K562 (cell line): ENCODE measurements at regions not wholly inside any gene's neighbourhood (a gene's known extent, or its start where the extent isn't known, plus 50 kb on each side); places are given as distances from the start of the nearest gene placed in this dataset.

ENCODE experiments used
- ATAC-seq: fragments of 200-7000 bp; cut with Tn5 transposase; 3 replicates; pipeline ENCODE4 v1.9.1; 2020; ENCODE audit warnings: moderate library complexity
- BruUV-seq: library from RNA; stranded (reverse); fragments of 400-500 nt; replicated peaks from 2 replicates; lab custom pipeline; 2021; lab: Mats Ljungman, UMichigan
- CTCF ChIA-PET: fragments of 300-600 bp; formaldehyde crosslinking; extraction: SDS; loops from one replicate; lab custom pipeline; 2021; ENCODE audit warnings: low intra/inter-chr PET ratio; lab: Yijun Ruan, JAX
- POLR2A ChIA-PET: fragments of 300-600, 350-650 bp; sonication (Branson Sonifier 250); formaldehyde crosslinking; extraction: SDS; loops from one replicate; lab custom pipeline; 2021; ENCODE audit warnings: antibody characterized with exemption, inconsistent platforms; lab: Yijun Ruan, JAX
- DNase-seq, 4 experiments: peaks; one replicate each; pipeline versions ENCODE4 v3.0.0 to v3.0.0-alpha.2; 2011 to 2018; ENCODE audit warnings: low spot score in 3 of 4, mixed read lengths in 3 of 4; ENCODE audit errors: extremely low read depth in 1 of 4
- FAIRE-seq: peaks from 2 replicates; lab custom pipeline; 2011; peaks lifted over from hg19 to GRCh38; lab: Jason Lieb, UNC
- H2AFZ ChIP-seq: 2 replicates; pipeline ENCODE4 v1.6.0; 2011; ENCODE audit warnings: low read depth, low read length, control low read depth, inconsistent platforms
- H3K27ac ChIP-seq: fragments of 200-600 bp; 3 replicates; pipeline ENCODE4 v1.8.0; 2011; ENCODE audit warnings: low read depth, mild to moderate bottlenecking, control low read depth, inconsistent platforms, low read length, moderate library complexity, mixed read lengths; ENCODE audit errors: extremely low read depth
- H3K27me3 ChIP-seq, 2 experiments: fragments of 300-600 bp in 1 of 2; 2 replicates in 1 of 2; 3 replicates in 1 of 2; pipeline versions ENCODE4 v1.6.0 to v1.8.0; 2011; ENCODE audit warnings: inconsistent platforms in 2 of 2, low read length in 2 of 2, mild to moderate bottlenecking in 1 of 2, mixed read lengths in 1 of 2, moderate library complexity in 1 of 2; ENCODE audit not compliant: control insufficient read depth in 2 of 2, insufficient read depth in 2 of 2
- H3K36me3 ChIP-seq: fragments of 300-600 bp; 3 replicates; pipeline ENCODE4 v1.8.0; 2011; ENCODE audit warnings: mild to moderate bottlenecking, low read length, inconsistent platforms; ENCODE audit not compliant: control insufficient read depth, insufficient read depth
- H3K4me1 ChIP-seq, 2 experiments: fragments of 200-600 bp in 1 of 2; replicated peaks in 1 of 2; 2 replicates in 1 of 2; 3 replicates in 1 of 2; pipeline versions ENCODE4 v1.5.1 to v1.8.0; 2011; ENCODE audit warnings: inconsistent platforms in 2 of 2, low read length in 2 of 2, mild to moderate bottlenecking in 1 of 2, mixed read lengths in 1 of 2, moderate library complexity in 1 of 2; ENCODE audit not compliant: control insufficient read depth in 2 of 2, insufficient read depth in 2 of 2
- H3K4me2 ChIP-seq: 2 replicates; pipeline ENCODE4 v1.6.1; 2011; ENCODE audit warnings: low read length, control low read depth, inconsistent platforms, mixed read lengths; ENCODE audit not compliant: insufficient read depth
- H3K4me3 ChIP-seq: fragments of 200-600 bp; sonication (generic), shearing (Covaris generic); 2 replicates; pipeline ENCODE4 v1.5.1; 2016; ENCODE audit warnings: control low read depth, inconsistent platforms
- H3K79me2 ChIP-seq: fragments of 200-600 bp; 3 replicates; pipeline ENCODE4 v1.8.0; 2011; ENCODE audit warnings: low read length, inconsistent platforms; ENCODE audit not compliant: control insufficient read depth, insufficient read depth
- H3K9ac ChIP-seq, 2 experiments: 2 replicates each; pipeline versions ENCODE4 v1.6.0 to v1.6.1; 2011; ENCODE audit warnings: low read depth in 2 of 2, low read length in 2 of 2, control low read depth in 1 of 2, inconsistent platforms in 1 of 2, mild to moderate bottlenecking in 1 of 2, mixed read lengths in 1 of 2; ENCODE audit not compliant: insufficient read depth in 1 of 2
- H3K9me1 ChIP-seq: one replicate; pipeline ENCODE4 v1.6.0; 2011; ENCODE audit warnings: inconsistent platforms, mild to moderate bottlenecking, low read length, moderate library complexity; ENCODE audit not compliant: control insufficient read depth, insufficient read depth
- H3K9me3 ChIP-seq: replicated peaks from 2 replicates; pipeline ENCODE4 v1.5.1; 2011; ENCODE audit warnings: low read depth, low read length, inconsistent platforms; ENCODE audit not compliant: control insufficient read depth, insufficient read depth
- H4K20me1 ChIP-seq: replicated peaks from 2 replicates; pipeline ENCODE4 v1.6.1; 2011; ENCODE audit warnings: low read length, inconsistent platforms, mixed read lengths; ENCODE audit not compliant: control insufficient read depth, insufficient read depth
- CBX1 ChIP-seq: sonication (generic); IDR thresholded peaks from 2 replicates; pipeline ENCODE4 v1.6.1; 2016; ENCODE audit warnings: antibody characterized with exemption, low read depth, mild to moderate bottlenecking
- CBX5 ChIP-seq: IDR thresholded peaks from 2 replicates; pipeline ENCODE4 v1.6.1; 2014; ENCODE audit warnings: low read depth, borderline replicate concordance
- CC2D1A ChIP-seq: fragments of 450-650 bp; IDR thresholded peaks from 2 replicates; pipeline ENCODE4 v1.6.1; 2017; ENCODE audit warnings: mild to moderate bottlenecking
- NCOA1 ChIP-seq: fragments of 450-650 bp; IDR thresholded peaks from 2 replicates; pipeline ENCODE4 v1.6.1; 2016; ENCODE audit warnings: low read depth
- POU5F1 ChIP-seq: fragments of 150-350 bp; IDR thresholded peaks from 2 replicates; pipeline ENCODE4 v1.6.1; 2014; ENCODE audit warnings: borderline replicate concordance, low read length, low read depth, mild to moderate bottlenecking; ENCODE audit not compliant: partially characterized antibody
- RBM22 ChIP-seq: fragments of 200-400 bp; formaldehyde crosslinking; IDR thresholded peaks from 2 replicates; pipeline ENCODE4 v1.6.1; 2018; ENCODE audit warnings: low read length, low read depth; ENCODE audit not compliant: poor library complexity, severe bottlenecking
- THAP12 ChIP-seq: fragments of 250-450 bp; sonication (Bioruptor Pico); IDR thresholded peaks from 2 replicates; pipeline ENCODE4 v1.9.0; 2021; ENCODE audit warnings: mild to moderate bottlenecking, inconsistent platforms
- YBX1 ChIP-seq: fragments of 450-650 bp; IDR thresholded peaks from 2 replicates; pipeline ENCODE4 v1.7.1; 2016; ENCODE audit warnings: mild to moderate bottlenecking
- ZFP30 ChIP-seq: fragments of 250-450 bp; sonication (Bioruptor Pico); IDR thresholded peaks from 2 replicates; pipeline ENCODE4 v1.8.0; 2022; ENCODE audit warnings: moderate library complexity, mild to moderate bottlenecking, inconsistent platforms, borderline replicate concordance
- ZNF384 ChIP-seq: IDR thresholded peaks from 2 replicates; pipeline ENCODE4 v1.6.1; 2012; ENCODE audit warnings: low read depth, low read length, improper control_type of control experiment
- ZNF655 ChIP-seq: fragments of 250-450 bp; sonication (Bioruptor Pico); IDR thresholded peaks from 2 replicates; pipeline ENCODE4 v1.5.0; 2021
- WGBS: fragments of 100-300 bp; shearing (Covaris generic); methylation state at CpG from one replicate; pipeline ENCODE4 v1.1.6; 2016; ENCODE audit warnings: low coverage, mixed read lengths; ENCODE audit not compliant: insufficient coverage; ENCODE audit errors: missing lambda C conversion rate; 5-methylcytosine and 5-hydroxymethylcytosine counted together
- in situ Hi-C: fragments of 300-500 bp; cut with MboI; formaldehyde crosslinking; loops from 4 replicates; pipeline ENCODE4 v1.15.0; 2018; ENCODE audit warnings: inconsistent platforms, mixed read lengths
- intact Hi-C: fragments of 100-400 bp; cut with micrococcal nuclease; formaldehyde crosslinking; loops from 2 replicates; pipeline ENCODE4 v1.14.2; 2022
- TF ChIP-seq, protein P1 (sequence below), 3 experiments: IDR thresholded peaks in 2 of 3; conservative IDR thresholded peaks in 1 of 3; 2 replicates each; pipeline ENCODE4 v1.5.1; 2011 to 2012; ENCODE audit warnings: low read length in 3 of 3, mild to moderate bottlenecking in 3 of 3, control low read depth in 2 of 3, improper control_type of control experiment in 1 of 3, inconsistent platforms in 1 of 3, low read depth in 1 of 3, mixed read lengths in 1 of 3, moderate library complexity in 1 of 3; ENCODE audit not compliant: insufficient read depth in 2 of 3

GRCh38 chr22:49106096-49106841 is 721.4 kb downstream of the BRD1 start:
- POLR2A ChIA-PET, result interaction anchor here (0.7 kb wide), 1 partner anchor 57 kb away, joined by 4 read pairs; no protein-coding TSS in a partner anchor
- Histone ChIP-seq H3K4me3 (no peak overlapping the region), H3K79me2 (no peaks in the 10 kb centered on the region), H3K9me3 (no peaks in the 10 kb centered on the region), H3K9me1 (no peaks in the 10 kb centered on the region), H3K4me1 (no peaks in the 10 kb centered on the region), H3K27me3 (peaks cover 0 to 24% of the 10 kb centered on the region in 2 experiments; a peak in 1 of 5 replicates), H4K20me1 (no peaks in the 10 kb centered on the region; the same call in 1 of the 2 replicates), H3K36me3 (no peaks in the 10 kb centered on the region), H3K9ac (no peak overlapping the region), H3K4me2 (no peak overlapping the region), H3K27ac (no peak overlapping the region), H2AFZ (no peak overlapping the region)
- DNase-seq (no peak), FAIRE-seq (no peak), ATAC-seq (no peak)
- BruUV-seq, result no TSS peak
- intact Hi-C loops (no loop called here), in situ Hi-C loops (no loop called here)
- WGBS, result 0% methylated on average over 4 of the region's 12 CpGs
- CTCF ChIA-PET, result no interaction called here
- no peak for TF ChIP-seq CBX5
- no peak for TF ChIP-seq POU5F1
- TF ChIP-seq YBX1, result no peak
- no peak for TF ChIP-seq CC2D1A
- TF ChIP-seq, protein P1, sequence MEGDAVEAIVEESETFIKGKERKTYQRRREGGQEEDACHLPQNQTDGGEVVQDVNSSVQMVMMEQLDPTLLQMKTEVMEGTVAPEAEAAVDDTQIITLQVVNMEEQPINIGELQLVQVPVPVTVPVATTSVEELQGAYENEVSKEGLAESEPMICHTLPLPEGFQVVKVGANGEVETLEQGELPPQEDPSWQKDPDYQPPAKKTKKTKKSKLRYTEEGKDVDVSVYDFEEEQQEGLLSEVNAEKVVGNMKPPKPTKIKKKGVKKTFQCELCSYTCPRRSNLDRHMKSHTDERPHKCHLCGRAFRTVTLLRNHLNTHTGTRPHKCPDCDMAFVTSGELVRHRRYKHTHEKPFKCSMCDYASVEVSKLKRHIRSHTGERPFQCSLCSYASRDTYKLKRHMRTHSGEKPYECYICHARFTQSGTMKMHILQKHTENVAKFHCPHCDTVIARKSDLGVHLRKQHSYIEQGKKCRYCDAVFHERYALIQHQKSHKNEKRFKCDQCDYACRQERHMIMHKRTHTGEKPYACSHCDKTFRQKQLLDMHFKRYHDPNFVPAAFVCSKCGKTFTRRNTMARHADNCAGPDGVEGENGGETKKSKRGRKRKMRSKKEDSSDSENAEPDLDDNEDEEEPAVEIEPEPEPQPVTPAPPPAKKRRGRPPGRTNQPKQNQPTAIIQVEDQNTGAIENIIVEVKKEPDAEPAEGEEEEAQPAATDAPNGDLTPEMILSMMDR (IDR thresholded peaks at IDR 0.05 in 2 of 3, conservative IDR thresholded peaks at IDR 0.05 in 1 of 3; ENCODE audit: insufficient read depth in 2 of 3, low read depth in 1 of 3, low read length in 3 of 3), result no peak
- no peak for TF ChIP-seq THAP12 (CRISPR knock-in tag)
- no peak for TF ChIP-seq CBX1
- no peak for TF ChIP-seq ZNF384
- no peak for TF ChIP-seq RBM22
- TF ChIP-seq ZFP30 (CRISPR knock-in tag), result no peak
- no peak for TF ChIP-seq ZNF655 (CRISPR knock-in tag)
- no peak for TF ChIP-seq NCOA1
